Ectodermal cell (in vitro differentiated cells): ENCODE measurements at regions not wholly inside any gene's neighbourhood (a gene's known extent, or its start where the extent isn't known, plus 50 kb on each side); places are given as distances from the start of the nearest gene placed in this dataset.

Experiments used
- H3K27ac ChIP-seq: 2 replicates; pipeline ENCODE4 v1.7.0; 2013; ENCODE audit warnings: mild to moderate bottlenecking, low read depth, low read length; ENCODE audit not compliant: insufficient read depth, poor library complexity, severe bottlenecking
- H3K27me3 ChIP-seq: 2 replicates; pipeline ENCODE4 v1.7.0; 2013; ENCODE audit warnings: mild to moderate bottlenecking, low read length; ENCODE audit not compliant: insufficient read depth, control insufficient read depth, poor library complexity, severe bottlenecking
- H3K36me3 ChIP-seq: one replicate; pipeline ENCODE4 v1.7.0; 2013; ENCODE audit warnings: low read length; ENCODE audit not compliant: control insufficient read depth, insufficient read depth
- H3K4me1 ChIP-seq: one replicate; pipeline ENCODE4 v1.7.0; 2013; ENCODE audit warnings: low read length; ENCODE audit not compliant: control insufficient read depth, insufficient read depth
- H3K4me3 ChIP-seq: 2 replicates; pipeline ENCODE4 v1.7.0; 2013; ENCODE audit warnings: low read depth, low read length, control low read depth; ENCODE audit not compliant: insufficient read depth
- H3K9me3 ChIP-seq: 2 replicates; pipeline ENCODE4 v1.7.0; 2013; ENCODE audit warnings: mild to moderate bottlenecking, low read length, moderate library complexity; ENCODE audit not compliant: control insufficient read depth
- WGBS, 2 experiments: methylation state at CpG; one replicate each; pipeline ENCODE4 v1.1.7; 2013; ENCODE audit warnings: missing lambda C conversion rate in 2 of 2; 5-methylcytosine and 5-hydroxymethylcytosine counted together

DNA sequence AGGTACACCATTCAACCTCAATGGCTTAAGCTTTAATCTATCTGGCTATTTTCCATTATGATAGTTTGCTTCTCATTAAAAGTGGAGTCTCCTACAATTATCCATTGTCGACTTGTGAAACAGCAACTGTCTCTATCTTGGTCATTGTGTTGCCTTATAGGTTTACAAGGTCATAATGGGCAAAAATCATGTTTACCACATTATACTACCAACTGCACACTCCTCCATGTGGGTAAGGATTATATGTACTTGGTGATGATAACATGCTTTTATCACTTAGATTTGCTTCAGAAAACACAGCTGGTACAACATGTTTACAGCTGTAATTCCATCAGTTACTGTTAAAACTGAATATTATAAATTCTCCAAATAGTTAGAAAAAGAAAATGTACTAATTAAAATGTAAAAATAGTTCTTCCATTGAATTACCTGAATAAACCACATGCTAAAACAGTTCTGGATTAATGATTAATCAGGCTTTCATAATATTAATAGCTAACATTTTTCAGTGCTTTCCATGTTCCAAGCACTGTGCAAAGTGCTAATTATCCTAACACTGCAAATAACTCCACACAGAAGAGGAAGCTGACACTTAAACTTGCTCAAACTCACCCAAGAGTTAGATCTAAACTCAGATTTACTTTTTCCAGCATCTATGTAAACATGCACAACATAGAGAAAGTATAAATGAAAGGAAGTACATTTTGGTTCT, 96.7 kb downstream of the OGFRL1 start:
- no peak overlapping the region for H3K27ac ChIP-seq
- WGBS, 2 experiments: 75 to 100% methylated on average over 1 of the region's 1 CpG
- no peaks in the 10 kb centered on the region for H3K4me1 ChIP-seq

DNA sequence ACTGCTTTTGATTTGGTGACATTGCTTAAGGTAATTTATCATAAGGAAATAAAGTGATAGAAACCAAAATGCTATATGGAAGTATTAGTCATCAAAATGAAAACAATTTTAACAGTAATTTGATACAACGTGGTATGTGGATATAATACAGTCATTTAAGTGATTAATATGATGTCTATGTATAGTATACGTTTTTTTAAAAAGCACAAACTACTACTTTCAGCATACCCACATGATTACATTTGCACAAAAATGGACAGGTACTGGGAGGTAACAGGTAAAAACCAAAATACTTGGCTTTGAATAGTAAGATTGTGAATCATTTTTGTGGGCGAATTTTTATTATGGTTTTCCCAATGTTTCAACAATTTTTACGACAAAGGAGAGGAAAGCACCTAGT, 97.6 kb downstream of the OGFRL1 start:
- Histone ChIP-seq H3K9me3 (no peaks in the 10 kb centered on the region), H3K4me3 (no peak overlapping the region), H3K4me1 (no peaks in the 10 kb centered on the region), H3K27me3 (no peaks in the 10 kb centered on the region), H3K36me3 (no peaks in the 10 kb centered on the region), H3K27ac (no peak overlapping the region)
- WGBS, 2 experiments: 89 to 96% methylated on average over 2 of the region's 4 CpGs

More for the DNA sequence above, 96.7 kb downstream of the OGFRL1 start:
- H3K9me3 ChIP-seq: no peaks in the 10 kb centered on the region
- H3K27me3 ChIP-seq: no peaks in the 10 kb centered on the region
- H3K4me3 ChIP-seq: no peak overlapping the region
- H3K36me3 ChIP-seq: no peaks in the 10 kb centered on the region

DNA sequence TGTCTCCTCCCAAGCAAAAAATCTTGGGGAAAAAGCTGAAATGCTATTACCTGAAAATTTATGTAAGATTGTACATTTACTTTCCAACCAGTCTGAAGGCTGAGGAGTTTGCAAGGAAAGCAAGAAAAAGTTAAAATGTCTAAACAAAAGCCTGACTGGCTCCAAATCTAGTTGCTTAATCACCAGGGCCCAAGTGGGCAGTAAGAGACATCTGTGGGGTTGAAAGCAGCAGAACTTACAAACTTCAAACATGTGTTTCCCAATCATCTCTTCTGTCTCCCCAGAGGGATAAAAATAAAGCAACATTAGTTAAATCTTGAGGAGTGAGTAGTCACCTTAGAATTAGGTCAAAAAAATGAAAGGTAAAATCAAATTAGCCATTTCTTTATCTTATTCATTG, 98.6 kb downstream of the OGFRL1 start:
- Histone ChIP-seq H3K27me3 (no peaks in the 10 kb centered on the region), H3K36me3 (no peaks in the 10 kb centered on the region), H3K4me3 (no peak overlapping the region), H3K27ac (no peak overlapping the region), H3K4me1 (no peaks in the 10 kb centered on the region), H3K9me3 (no peaks in the 10 kb centered on the region)

DNA sequence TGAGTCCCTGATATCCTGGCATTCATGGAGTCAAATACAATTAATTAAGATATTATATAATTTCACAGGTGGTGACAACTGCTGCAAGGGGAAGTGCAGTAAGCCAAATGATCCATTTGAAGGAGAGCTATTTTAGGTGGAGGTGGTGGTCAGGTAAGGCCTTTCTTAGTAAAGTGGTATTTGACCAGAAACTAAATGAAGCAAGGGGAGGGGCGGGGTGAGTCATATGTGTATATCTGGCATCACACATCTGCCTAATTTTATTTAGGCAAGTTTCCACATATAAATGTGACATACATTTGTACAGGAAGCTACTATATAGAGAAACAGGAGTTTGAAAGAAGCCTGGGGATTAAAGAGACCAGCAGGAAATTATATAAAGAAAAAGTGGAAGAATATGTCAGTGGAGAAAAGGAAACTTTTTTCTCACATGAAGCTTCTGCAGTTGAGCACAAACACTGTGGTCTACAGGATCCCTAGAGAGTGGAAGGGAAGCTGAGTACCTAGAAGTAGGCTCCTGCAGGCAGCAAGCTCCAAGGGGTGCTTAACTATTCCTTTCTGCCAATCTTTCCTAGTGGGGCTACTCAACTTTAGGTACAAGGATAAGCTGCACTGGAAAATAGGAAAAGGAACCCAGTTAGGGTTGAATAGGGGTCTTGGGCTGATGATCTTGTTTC, 99.6 kb downstream of the OGFRL1 start:
- Histone ChIP-seq H3K4me1 (no peaks in the 10 kb centered on the region), H3K27me3 (no peaks in the 10 kb centered on the region), H3K27ac (no peak overlapping the region), H3K9me3 (no peaks in the 10 kb centered on the region), H3K4me3 (no peak overlapping the region), H3K36me3 (no peaks in the 10 kb centered on the region)
- WGBS, 2 experiments: 80% methylated on average over 1 of the region's 1 CpG; no CpG with 5 or more reads in 1 of the 2 experiments

DNA sequence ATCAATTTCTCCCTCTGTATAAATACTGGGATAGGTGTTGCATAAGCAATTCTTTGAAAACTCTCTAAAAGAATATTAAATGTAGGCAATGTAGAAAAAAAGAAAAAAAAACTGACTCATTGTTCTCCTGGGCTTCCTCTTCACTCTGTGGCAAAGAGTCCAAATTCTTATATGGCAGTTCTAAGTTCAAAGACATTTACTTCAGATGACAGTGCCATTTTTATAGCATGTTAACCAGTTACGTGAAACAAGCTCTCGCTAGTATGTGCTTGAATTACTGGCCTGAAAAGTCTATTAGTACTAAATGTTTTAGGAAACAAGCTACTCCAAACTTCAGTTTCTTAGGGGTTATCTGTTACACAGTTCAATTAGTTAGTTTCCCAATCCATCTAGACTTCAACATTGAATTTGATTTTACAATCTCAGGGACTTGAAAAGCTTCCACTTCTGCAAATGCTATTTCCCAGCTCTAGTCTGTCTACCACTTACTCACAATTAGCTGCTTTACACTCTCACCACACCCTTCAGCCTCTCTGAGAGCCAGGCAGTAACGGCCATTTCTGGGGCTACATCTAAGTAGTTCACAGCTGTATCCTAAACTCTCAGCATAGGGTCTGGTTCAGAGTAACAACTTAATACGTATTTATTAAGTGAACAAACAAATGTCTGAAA, 100.4 kb downstream of the OGFRL1 start:
- Histone ChIP-seq H3K27ac (no peak overlapping the region), H3K36me3 (no peaks in the 10 kb centered on the region), H3K4me3 (no peak overlapping the region), H3K4me1 (no peaks in the 10 kb centered on the region), H3K27me3 (no peaks in the 10 kb centered on the region), H3K9me3 (no peaks in the 10 kb centered on the region)
- 70 to 72% methylated on average over 4 of the region's 4 CpGs for WGBS, 2 experiments

DNA sequence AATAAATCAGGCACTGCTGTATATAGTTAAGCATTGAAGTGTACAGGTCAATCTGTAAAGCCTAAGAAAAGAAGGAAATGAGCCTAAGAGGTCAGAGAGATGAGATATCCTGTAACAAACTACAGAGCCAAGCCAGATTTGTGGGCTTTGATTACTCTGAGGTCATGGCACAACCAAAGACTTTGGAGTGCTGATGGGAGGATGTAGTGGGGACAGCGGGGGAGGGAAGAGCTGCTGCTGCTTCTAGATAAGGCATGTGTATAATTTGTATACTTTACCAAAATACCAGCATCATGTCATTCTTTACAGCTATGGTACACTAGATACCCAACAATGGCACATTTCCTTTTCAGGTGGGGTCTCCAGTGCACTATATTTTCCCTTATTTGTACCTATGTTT, 102.5 kb downstream of the OGFRL1 start:
- no peak overlapping the region for H3K4me3 ChIP-seq
- H3K36me3 ChIP-seq: no peaks in the 10 kb centered on the region
- H3K27me3 ChIP-seq: no peaks in the 10 kb centered on the region
- no peaks in the 10 kb centered on the region for H3K4me1 ChIP-seq
- no peak overlapping the region for H3K27ac ChIP-seq
- no peaks in the 10 kb centered on the region for H3K9me3 ChIP-seq
- 100% methylated on average over 1 of the region's 1 CpG; no CpG with 5 or more reads in 1 of the 2 experiments for WGBS, 2 experiments

DNA sequence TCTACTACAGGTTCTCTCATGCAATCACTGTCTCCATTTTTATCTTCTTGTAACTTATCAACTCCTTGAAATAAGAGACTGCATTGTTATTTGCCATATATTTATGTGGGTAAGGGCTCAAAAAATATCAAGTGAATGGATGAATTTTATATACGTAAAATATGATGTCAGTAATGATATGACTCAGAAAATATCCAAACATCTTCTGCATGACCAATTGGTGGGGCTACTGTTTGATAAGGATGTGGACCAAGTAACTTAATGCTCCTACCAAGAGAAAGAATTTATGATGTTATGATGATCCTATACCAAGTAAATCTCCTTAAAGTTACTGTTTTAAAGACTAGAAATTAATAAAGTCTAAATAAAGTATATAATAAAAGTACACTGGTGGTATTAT, 103.7 kb downstream of the OGFRL1 start:
- Histone ChIP-seq H3K4me1 (no peaks in the 10 kb centered on the region), H3K27ac (no peak overlapping the region), H3K9me3 (no peaks in the 10 kb centered on the region), H3K4me3 (no peak overlapping the region), H3K27me3 (no peaks in the 10 kb centered on the region), H3K36me3 (no peaks in the 10 kb centered on the region)
- 89 to 92% methylated on average over 1 of the region's 1 CpG for WGBS, 2 experiments

DNA sequence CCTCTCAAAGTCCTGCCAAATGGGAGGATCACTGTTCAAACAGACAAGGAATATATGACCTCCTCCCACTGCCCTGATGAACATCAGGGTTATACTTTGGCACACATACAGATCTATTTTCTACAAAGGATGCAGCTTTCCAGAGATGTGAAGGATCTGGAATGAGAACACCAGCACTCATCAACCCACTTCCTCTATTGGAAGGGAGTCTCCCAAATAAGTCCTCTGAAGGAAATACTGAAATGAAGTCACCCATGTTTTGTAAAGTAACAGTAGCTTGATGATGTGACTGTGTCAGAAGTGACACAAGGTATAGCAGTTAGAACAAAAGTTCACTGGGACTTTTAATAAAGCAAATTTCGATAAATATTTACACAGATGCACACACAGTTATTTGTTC, 104.9 kb downstream of the OGFRL1 start:
- no peaks in the 10 kb centered on the region for H3K36me3 ChIP-seq

DNA sequence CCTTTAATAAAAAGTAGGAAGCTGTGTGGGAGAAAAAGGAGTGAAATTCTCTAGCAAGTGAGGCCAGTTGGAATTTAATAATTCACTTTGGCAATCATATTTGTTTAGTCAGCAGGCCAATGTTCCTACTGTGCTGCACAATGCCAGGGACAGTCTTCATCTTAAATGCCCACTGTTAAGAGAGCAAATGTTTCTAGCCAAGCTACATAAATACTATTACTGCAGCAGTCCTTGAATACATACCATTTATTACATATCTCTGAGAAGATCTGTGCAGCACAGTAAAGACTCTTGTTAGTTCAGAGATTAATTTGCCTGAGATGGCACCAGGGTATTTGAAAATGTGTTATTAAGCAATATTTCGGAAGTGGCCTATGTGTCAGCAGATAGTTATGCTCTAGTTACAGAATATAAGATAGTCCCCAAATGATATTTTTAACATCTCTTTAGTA, 105.4 kb downstream of the OGFRL1 start:
- Histone ChIP-seq H3K27me3 (no peaks in the 10 kb centered on the region), H3K4me3 (no peak overlapping the region), H3K4me1 (no peaks in the 10 kb centered on the region), H3K9me3 (no peaks in the 10 kb centered on the region), H3K27ac (no peak overlapping the region), H3K36me3 (no peaks in the 10 kb centered on the region)
- WGBS, 2 experiments: 83 to 100% methylated on average over 1 of the region's 1 CpG

More for the DNA sequence above, 104.9 kb downstream of the OGFRL1 start:
- H3K9me3 ChIP-seq: no peaks in the 10 kb centered on the region
- H3K27me3 ChIP-seq: no peaks in the 10 kb centered on the region
- no peak overlapping the region for H3K4me3 ChIP-seq
- 86 to 100% methylated on average over 1 of the region's 1 CpG for WGBS, 2 experiments
- H3K4me1 ChIP-seq: no peaks in the 10 kb centered on the region
- no peak overlapping the region for H3K27ac ChIP-seq

DNA sequence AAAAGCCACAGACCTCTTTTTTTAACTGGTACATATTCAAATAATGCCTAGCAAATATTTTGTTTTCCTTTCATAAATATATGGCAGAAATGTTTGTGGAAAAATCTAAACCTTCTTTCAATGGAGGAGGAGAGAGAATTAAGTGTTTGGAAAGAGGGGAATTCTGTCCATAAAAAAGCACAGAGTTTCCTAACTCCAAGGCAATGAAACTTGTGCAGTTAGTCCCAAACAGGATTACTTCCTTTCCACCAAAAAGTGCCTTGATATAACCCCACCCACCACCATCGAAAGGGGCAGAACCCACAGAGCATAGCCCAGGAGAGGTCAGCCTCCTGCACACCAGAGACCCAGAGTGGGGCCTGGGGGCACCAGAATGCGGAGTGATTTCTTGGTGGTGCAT, 106.3 kb downstream of the OGFRL1 start:
- Histone ChIP-seq H3K4me3 (no peak overlapping the region), H3K27ac (no peak overlapping the region), H3K4me1 (no peaks in the 10 kb centered on the region), H3K36me3 (no peaks in the 10 kb centered on the region), H3K9me3 (no peaks in the 10 kb centered on the region), H3K27me3 (no peaks in the 10 kb centered on the region)
- 95 to 100% methylated on average over 2 of the region's 2 CpGs for whole genome bisulfite sequencing, 2 experiments
